ENCODE measurements at regions not wholly inside any gene's neighbourhood (a gene's known extent, or its start where the extent isn't known, plus 50 kb on each side); places are given as distances from the start of the nearest gene placed in this dataset.
"Not testable (repeated sequence)": the region's sequence is repeated elsewhere in the genome, so short reads cannot be mapped to it uniquely, and the experiment has no call there.

- TF ChIP-seq CTCF (conservative IDR thresholded peaks at IDR 0.05; ENCODE audit: control insufficient read depth, insufficient read depth, low read depth, low read length), result no peak
- H3K4me3 ChIP-seq (ENCODE audit: control insufficient read depth, low read depth, low read length), result no peak overlapping the region
- peak; percentile 62 for DNase-seq (ENCODE audit: low read depth)
These were observed 80.5 kb upstream of the PPARGC1A start for GRCh38 chr4:23970201-23970850.

- no peak for TF ChIP-seq CTCF (conservative IDR thresholded peaks at IDR 0.05; ENCODE audit: control insufficient read depth, insufficient read depth, low read depth, low read length)
- H3K4me3 ChIP-seq (ENCODE audit: control insufficient read depth, low read depth, low read length), result no peak overlapping the region
- DNase-seq (ENCODE audit: low read depth), result no peak
These were observed 79.8 kb upstream of the PPARGC1A start for GRCh38 chr4:23969635-23970145.

- DNase-seq (ENCODE audit: low read depth), result no peak
- TF ChIP-seq CTCF (conservative IDR thresholded peaks at IDR 0.05; ENCODE audit: control insufficient read depth, insufficient read depth, low read depth, low read length), result no peak
- H3K4me3 ChIP-seq (ENCODE audit: control insufficient read depth, low read depth, low read length), result no peak overlapping the region
These were observed 77.4 kb upstream of the PPARGC1A start for GRCh38 chr4:23967281-23967680.

- DNase-seq (ENCODE audit: low read depth), result peak; percentile 26
- TF ChIP-seq CTCF (conservative IDR thresholded peaks at IDR 0.05; ENCODE audit: control insufficient read depth, insufficient read depth, low read depth, low read length), result peak; percentile 40
- H3K4me3 ChIP-seq (ENCODE audit: control insufficient read depth, low read depth, low read length), result no peak overlapping the region
These were observed 76.9 kb upstream of the PPARGC1A start for GRCh38 chr4:23966725-23967124.

GRCh38 chr4:23962462-23962861 lies 72.6 kb upstream of the PPARGC1A start:
- no peak overlapping the region for H3K4me3 ChIP-seq (ENCODE audit: control insufficient read depth, low read depth, low read length)
- TF ChIP-seq CTCF (conservative IDR thresholded peaks at IDR 0.05; ENCODE audit: control insufficient read depth, insufficient read depth, low read depth, low read length), result no peak
- no peak for DNase-seq (ENCODE audit: low read depth)

GRCh38 chr4:23961395-23961794 lies 71.5 kb upstream of the PPARGC1A start:
- H3K4me3 ChIP-seq (ENCODE audit: control insufficient read depth, low read depth, low read length); DNase-seq (ENCODE audit: low read depth): not testable (repeated sequence)

GRCh38 chr4:23959396-23960148 lies 69.7 kb upstream of the PPARGC1A start:
- no peak for TF ChIP-seq CTCF (conservative IDR thresholded peaks at IDR 0.05; ENCODE audit: control insufficient read depth, insufficient read depth, low read depth, low read length)
- no peak overlapping the region for H3K4me3 ChIP-seq (ENCODE audit: control insufficient read depth, low read depth, low read length)
- no peak for DNase-seq (ENCODE audit: low read depth)
